DMS79 treated with DMSO at 0.1 percent for 48 hours (cell line): ENCODE measurements at regions not wholly inside any gene's neighbourhood (a gene's known extent, or its start where the extent isn't known, plus 50 kb on each side); places are given as distances from the start of the nearest gene placed in this dataset.
"Not testable (repeated sequence)": the region's sequence is repeated elsewhere in the genome, so short reads cannot be mapped to it uniquely, and the experiment has no call there.

ENCODE experiments used
- DNase-seq: peaks from one replicate; lab custom pipeline; 2025; lab: John Stamatoyannopoulos, UW

- no peak for DNase-seq
Observed at GRCh38 chr5:99441235-99441634, 512.4 kb upstream of the CHD1 start.

- no peak for DNase-seq
Observed at GRCh38 chr5:99438619-99439018, 509.8 kb upstream of the CHD1 start.

- DNase-seq, result no peak
Observed at GRCh38 chr5:99437986-99438385, 509.2 kb upstream of the CHD1 start.

- DNase-seq, result not testable (repeated sequence)
Observed at GRCh38 chr5:99423396-99423795, 494.6 kb upstream of the CHD1 start.

DNA sequence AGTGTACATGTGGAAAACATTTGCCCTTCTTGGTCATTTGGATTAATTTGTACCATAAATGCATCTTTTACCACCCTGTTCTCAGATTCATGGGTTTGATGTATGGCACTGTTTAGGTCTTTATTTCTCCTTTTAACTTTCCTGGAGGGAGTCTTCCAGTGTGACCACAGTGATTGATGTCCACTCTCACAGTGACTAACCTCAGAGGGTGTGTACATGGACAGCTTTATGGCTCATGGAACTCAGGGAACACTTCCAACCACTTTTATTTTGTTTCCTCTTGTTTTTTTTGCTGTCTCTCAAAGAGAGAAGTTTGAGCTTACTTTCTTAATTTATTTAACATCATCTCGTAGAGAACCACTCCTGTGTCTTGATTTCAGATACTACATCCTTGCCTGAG lies 489.8 kb upstream of the CHD1 start:
- DNase-seq, result not testable (repeated sequence)

GRCh38 chr5:99410386-99410785 lies 481.6 kb upstream of the CHD1 start:
- DNase-seq, result not testable (repeated sequence)

- DNase-seq, result not testable (repeated sequence)
Observed at GRCh38 chr5:99404764-99405302, 476.0 kb upstream of the CHD1 start.

GRCh38 chr5:99400571-99400970 lies 471.8 kb upstream of the CHD1 start:
- DNase-seq, result not testable (repeated sequence)

- no peak for DNase-seq
Observed at GRCh38 chr5:99398976-99399375, 470.2 kb upstream of the CHD1 start.

DNA sequence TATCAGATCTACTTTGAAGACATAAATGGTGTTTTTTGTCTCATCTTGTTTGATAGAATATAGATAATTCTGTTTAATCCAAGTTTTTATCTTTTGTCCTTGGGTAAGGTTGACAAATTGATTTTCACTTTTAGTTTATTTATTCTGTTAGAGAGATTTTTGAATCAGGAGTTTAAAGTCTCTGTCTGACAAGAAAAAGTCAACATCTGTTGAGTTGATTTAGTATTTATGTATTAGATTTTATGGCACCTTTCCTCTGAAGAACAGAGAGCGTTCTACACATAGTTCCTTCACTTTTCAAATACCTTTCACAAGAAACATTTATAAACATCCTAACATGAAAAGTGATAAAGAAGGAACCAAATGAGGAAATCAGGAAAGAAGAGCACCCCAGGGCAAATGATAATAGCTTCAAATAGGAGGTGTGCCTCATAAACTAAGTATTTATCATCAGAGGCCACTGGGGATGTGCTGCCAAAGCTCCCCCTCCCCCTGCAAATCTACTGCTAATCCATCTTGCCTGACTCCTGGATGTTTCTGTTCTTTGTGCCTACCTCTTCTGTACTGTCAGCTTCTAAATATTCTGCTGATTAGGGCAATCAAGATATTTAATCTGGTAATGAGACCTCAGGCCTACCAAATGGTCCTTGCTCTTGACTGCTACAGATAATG lies 457.7 kb upstream of the CHD1 start:
- no peak for DNase-seq

- DNase-seq, result no peak
Observed at GRCh38 chr5:99379187-99379586, 450.4 kb upstream of the CHD1 start.

DNA sequence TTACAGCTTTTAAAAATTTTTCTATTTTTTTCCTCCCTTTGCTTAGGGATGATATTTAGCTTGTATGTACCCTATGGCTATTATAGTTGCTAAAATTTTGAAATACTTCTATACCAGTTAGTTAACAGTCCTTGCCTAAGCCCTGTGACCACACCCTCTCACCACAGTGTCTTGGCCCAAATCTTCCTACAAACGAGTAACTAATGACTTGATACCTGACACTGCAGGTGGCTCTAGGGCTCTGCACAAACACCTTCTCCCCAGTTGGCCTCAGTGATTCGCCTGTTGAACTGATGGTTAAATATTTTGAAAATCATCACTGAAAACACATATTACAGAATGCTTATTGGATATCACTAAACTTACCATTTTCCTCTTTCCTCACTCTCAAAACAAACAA lies 449.6 kb upstream of the CHD1 start:
- no peak for DNase-seq

DNA sequence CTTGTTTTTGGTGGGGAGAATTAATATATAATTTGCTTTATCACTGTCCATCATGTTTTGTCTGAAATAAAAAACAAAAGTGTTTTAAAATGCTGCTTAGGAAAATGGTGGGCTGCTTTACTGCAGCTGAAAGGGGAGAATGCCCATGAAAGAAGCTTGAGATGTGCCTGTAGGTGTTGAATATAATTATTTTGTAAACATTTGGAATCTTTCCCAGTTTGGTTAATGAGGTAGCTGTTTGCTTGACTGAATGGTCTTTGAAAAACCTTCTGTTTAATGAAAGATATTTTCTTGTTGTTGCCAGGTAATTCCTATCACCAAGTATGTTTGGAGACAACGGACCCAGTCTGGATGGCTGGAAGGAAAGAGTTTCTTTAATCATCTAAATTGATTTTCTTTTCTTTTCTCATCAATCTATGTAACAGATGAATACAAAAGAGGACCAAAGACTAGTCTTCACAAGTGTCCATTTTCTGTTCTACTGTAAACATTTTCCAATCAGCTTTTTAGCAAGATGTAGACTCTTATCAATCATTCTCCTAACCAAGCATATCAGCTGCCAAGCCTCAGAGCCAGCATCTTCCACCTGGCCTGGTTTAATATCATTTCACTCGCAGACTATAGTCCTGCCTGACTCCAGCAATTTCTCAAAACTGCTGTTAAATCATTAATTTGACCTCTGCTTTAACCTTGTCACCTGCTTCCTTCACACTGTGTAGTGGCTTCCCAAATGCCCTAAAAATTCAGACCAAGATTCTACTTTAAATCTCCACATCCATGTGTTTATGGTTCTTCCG lies 441.2 kb upstream of the CHD1 start:
- peak; percentile 65 for DNase-seq

DNA sequence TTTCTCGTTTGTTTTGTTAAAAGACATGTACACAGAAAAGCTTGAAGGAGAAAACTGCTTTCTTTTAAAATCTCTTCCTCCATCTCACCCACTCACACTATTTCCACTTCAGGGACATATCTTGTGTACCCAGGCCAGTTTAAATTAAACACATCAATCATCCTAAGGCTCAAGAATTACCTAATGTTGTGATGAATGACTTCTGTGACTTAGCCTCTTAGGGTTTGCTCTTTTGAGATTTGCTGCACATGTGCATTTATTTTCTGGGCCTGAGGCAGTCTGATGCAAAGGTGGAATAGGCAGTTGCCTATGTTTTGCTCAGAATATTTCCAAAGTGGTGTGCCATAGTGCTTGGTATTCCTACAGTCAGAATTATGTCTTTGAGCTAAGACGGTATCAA lies 439.9 kb upstream of the CHD1 start:
- peak; percentile 29 for DNase-seq

DNA sequence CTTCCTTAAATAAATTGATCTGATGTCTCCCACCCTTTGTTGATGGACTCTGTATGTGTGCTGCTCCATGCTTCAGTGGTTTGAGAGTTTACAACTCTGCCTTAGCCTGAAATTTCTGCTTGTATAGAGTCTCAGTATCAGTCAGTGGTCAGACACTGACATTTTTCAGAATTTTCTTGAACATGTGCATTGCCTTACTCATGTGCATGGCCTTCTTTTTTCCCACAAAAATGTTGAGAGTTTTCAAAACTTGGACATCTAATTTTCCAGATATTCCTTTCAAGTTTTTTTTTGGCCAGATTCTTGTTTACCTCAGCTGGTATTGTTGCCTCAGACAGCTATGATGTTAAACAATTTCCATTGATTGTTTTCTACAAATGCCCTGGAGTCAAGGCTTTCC lies 427.1 kb upstream of the CHD1 start:
- no peak for DNase-seq

DNA sequence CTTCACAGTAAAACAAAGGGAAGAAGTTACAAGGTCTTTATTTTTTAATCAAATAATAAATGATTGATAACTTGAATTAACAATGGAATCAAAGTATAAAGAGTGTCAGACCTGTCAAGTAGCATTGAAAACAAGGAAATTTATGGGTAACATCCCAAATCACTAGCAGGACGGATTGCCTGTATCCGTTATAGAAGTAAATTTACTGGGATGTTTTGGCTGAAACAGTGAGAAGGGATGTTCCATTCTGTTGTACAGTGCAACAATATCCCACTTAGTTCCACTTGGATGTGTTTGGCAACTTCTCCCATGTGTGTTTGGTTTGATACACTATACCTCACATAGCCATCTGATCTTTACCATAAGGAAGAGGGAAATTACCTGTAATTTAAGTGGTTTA lies 421.0 kb upstream of the CHD1 start:
- no peak for DNase-seq

GRCh38 chr5:99348597-99348996 lies 419.8 kb upstream of the CHD1 start:
- DNase-seq, result no peak

GRCh38 chr5:99339758-99340157 lies 411.0 kb upstream of the CHD1 start:
- not testable (repeated sequence) for DNase-seq

GRCh38 chr5:99334936-99335335 lies 406.1 kb upstream of the CHD1 start:
- DNase-seq, result no peak

- peak; percentile 72 for DNase-seq
Observed at GRCh38 chr5:99331061-99331460, 402.3 kb upstream of the CHD1 start.

DNA sequence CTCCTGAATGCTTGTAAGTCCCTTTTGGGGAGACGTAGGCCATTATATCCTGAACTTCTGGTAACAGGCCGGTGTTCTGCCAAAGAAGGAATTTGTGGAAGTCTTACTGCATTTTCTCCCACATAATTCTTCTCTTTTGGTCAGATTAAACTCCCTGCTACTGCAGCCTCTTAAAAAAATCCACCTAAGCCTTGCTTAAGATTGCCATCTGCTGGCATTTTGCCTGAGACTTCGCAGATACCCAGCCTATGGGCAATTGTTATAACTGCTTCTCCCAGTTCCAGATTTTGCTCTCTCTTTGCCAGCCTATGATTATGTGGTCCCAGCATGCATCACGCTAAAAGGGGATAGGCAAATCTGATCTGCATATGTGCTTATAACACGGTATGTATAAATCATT lies 391.6 kb upstream of the CHD1 start:
- no peak for DNase-seq

GRCh38 chr5:99317136-99317535 lies 388.3 kb upstream of the CHD1 start:
- DNase-seq, result no peak

GRCh38 chr5:99316484-99316883 lies 387.7 kb upstream of the CHD1 start:
- DNase-seq, result no peak
